ENCODE measurements at regions not wholly inside any gene's neighbourhood (a gene's known extent, or its start where the extent isn't known, plus 50 kb on each side); places are given as distances from the start of the nearest gene placed in this dataset.

DNA sequence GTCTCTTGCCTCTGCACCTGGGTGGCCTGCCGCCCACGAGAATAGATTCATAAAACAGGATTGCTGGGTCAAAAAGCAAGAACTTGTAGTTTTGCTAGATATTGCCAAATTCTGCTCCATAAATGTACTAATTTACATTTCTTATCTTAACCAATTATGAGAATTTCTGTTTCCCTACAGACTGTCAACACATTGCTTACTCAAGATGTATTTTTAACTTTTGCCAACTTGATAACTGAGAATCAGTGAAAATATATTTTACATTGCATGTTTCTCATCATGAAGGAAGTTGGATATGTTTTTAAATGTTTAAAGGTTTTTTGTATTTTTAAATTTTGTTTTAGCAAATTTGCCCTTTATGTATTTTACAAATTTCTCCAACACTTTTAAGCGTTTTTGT lies 664.8 kb downstream of the MMUT start:
- no peak overlapping the region for H3K27ac ChIP-seq
- TF ChIP-seq, protein P1, sequence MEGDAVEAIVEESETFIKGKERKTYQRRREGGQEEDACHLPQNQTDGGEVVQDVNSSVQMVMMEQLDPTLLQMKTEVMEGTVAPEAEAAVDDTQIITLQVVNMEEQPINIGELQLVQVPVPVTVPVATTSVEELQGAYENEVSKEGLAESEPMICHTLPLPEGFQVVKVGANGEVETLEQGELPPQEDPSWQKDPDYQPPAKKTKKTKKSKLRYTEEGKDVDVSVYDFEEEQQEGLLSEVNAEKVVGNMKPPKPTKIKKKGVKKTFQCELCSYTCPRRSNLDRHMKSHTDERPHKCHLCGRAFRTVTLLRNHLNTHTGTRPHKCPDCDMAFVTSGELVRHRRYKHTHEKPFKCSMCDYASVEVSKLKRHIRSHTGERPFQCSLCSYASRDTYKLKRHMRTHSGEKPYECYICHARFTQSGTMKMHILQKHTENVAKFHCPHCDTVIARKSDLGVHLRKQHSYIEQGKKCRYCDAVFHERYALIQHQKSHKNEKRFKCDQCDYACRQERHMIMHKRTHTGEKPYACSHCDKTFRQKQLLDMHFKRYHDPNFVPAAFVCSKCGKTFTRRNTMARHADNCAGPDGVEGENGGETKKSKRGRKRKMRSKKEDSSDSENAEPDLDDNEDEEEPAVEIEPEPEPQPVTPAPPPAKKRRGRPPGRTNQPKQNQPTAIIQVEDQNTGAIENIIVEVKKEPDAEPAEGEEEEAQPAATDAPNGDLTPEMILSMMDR (conservative IDR thresholded peaks at IDR 0.05), result no peak
- TF ChIP-seq ZFX (IDR thresholded peaks at IDR 0.05), result no peak

DNA sequence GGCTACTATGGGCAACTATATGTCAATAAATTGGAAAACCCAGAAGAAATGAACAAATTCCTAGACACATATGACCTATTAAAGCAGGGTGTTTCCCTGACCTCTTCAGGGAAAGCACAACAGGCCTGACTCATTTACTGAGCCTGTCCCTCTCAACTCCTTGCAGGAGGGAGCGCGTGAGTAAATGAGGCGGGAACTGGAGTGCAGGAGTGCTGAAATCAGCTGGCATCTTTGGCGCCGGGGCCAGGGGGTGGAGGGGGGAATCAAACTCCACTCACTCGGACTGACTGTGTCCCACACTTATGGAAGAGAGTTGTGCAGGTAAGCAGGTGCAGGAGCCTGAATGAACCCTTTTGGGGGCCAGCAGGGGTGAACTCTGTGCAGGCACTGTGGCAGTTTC lies 671.2 kb upstream of the PTCHD4 start:
- H3K27ac ChIP-seq, result no peak overlapping the region

DNA sequence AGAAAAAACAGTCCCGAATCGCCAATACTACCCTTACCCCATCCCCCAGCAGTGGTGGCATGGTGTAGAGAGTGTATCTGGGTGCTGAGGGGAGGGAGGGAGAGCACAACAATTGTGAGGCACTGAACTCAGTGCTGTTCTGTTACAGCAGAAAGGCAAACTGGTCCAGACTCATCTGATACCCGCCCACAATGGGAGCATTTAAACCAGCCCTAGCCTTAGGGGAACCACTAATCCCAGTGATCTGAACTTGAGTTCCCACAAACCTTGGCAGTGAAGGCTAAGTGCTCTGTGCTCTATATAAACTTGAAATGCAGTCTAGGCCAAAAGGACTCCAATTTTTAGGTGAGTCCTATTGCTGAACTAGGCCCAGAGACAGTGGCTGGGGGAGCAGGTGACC lies 666.4 kb upstream of the PTCHD4 start:
- no peak overlapping the region for H3K27ac ChIP-seq
- no peak for TF ChIP-seq ZFX (IDR thresholded peaks at IDR 0.05)
- TF ChIP-seq, protein P1 (conservative IDR thresholded peaks at IDR 0.05), result no peak

More for the DNA sequence above, 671.2 kb upstream of the PTCHD4 start:
- TF ChIP-seq, protein P1 (conservative IDR thresholded peaks at IDR 0.05), result no peak

DNA sequence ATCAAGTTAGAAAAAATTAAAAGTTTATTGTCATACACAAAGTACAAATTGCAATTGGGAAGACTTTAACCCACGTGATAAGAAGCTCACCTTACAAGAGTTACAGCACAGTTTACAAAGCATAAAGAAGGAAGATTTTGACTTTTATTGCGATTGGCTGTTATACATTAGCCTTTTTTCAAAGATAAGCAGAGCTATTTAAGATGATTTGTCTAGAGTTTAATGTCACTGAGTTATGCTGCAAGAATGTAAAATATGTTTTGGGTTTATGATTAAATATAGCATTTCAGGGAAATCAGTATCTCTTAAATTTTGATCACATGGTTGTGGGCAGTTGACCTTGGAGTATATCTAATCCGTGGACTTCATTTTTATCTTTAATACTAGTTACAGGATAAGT lies 664.2 kb upstream of the PTCHD4 start:
- H3K27ac ChIP-seq, result no peak overlapping the region
- TF ChIP-seq ZFX (IDR thresholded peaks at IDR 0.05), result no peak
- TF ChIP-seq, protein P1 (conservative IDR thresholded peaks at IDR 0.05), result no peak

DNA sequence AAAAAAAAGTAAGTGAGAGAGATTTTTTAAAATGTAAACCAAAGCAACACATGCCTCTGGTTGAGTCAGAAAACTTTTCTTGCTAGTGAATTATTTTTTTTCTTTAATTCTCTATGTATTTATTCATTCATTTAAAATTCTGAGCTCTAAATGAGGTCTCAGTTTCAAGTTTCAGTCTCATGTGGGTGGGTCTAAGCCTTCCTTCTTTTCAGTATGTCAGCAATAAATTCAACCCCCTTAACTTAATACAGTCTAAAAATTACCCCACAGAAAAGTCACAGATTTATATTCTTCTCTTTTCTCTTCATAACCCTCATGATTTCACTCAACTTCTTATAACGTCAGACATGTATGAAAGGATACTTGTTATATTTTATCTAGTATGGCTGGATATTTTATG lies 663.3 kb upstream of the PTCHD4 start:
- H3K27ac ChIP-seq, result no peak overlapping the region
- no peak for TF ChIP-seq ZFX (IDR thresholded peaks at IDR 0.05)
- TF ChIP-seq, protein P1 (conservative IDR thresholded peaks at IDR 0.05), result no peak

DNA sequence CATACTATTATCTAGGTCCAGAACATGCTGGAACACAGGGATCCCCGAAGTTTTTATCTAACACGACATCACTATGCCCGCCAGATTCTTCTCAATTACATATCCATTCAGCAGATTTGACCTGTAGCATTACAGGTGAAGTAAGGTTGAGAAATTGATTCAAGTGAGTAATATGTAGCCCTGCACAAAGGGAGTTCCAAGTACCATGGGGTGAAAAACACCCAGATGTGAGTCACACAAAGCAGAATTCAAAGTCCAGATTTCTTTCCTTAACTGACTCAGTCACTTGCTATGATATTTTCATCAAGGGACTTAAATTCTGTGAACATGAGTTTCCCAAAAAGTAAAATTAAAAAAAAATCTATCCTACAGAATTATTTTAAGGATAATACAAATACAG lies 655.4 kb upstream of the PTCHD4 start:
- TF ChIP-seq, protein P1 (conservative IDR thresholded peaks at IDR 0.05), result no peak
- no peak for TF ChIP-seq ZFX (IDR thresholded peaks at IDR 0.05)
- H3K27ac ChIP-seq, result no peak overlapping the region

DNA sequence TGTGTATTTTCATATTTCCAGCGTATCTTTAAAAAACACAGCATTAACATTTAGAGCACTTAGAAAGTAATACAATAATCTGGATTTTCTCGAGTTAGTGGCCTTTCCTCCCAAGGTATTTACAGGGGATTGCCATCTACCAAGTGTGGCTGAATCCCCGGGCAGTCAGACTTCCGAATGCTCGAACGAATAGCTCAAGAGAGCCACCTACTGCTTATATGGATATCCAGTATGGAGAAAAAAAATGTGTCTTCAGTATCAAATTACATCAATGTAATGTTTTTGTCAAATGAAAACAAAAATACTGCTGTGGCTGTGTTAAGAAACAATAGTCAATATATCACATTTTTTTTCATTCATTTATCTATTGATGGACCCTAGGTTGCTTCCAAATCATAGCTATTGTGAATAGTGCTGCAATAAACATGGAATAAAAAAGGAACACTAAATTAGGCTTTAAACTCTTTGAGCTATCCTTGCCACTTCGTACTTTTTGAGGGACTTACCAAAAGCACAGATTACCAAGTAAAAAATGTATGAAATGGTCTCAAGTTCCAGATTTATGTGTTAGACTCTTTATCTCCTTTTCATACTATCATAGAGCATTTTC lies 654.5 kb upstream of the PTCHD4 start:
- H3K27ac ChIP-seq, result no peak overlapping the region
- TF ChIP-seq, protein P1 (conservative IDR thresholded peaks at IDR 0.05), result peak; percentile 88
- no peak for TF ChIP-seq ZFX (IDR thresholded peaks at IDR 0.05)

Measured in C4-2B (cell line).